ENCODE measurements at regions not wholly inside any gene's neighbourhood (a gene's known extent, or its start where the extent isn't known, plus 50 kb on each side); places are given as distances from the start of the nearest gene placed in this dataset.
"Not testable (repeated sequence)": the region's sequence is repeated elsewhere in the genome, so short reads cannot be mapped to it uniquely, and the experiment has no call there.

DNA sequence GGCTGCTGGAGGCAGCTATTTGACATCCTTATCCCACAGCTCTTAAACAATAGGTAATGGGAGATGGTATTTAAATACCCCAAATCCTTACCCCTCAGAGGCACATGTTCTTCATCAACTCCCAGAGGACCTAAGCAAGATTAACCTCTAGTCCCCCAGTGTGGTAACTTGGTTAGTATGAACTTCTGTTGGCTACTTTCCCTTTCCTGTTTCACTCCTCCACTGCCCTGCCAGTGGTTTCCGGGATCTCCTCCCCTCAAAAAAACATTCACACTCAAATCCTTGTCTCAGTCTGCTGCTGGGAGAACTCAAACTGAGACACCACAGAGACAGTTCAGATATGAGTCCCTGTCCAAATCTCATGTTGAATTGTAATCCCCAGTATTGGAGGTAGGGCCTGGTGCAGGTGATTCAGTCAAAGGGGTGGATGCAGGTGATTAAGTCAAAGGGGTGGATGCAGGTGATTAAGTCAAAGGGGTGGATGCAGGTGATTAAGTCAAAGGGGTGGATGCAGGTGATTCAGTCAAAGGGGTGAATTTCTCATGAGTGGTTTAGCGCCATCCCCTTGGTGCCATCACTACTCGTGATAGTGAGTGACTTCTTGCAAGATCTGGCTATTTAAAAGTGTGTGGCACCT, 335.0 kb upstream of the CTNNB1 start:
- DNase-seq, result no peak

DNA sequence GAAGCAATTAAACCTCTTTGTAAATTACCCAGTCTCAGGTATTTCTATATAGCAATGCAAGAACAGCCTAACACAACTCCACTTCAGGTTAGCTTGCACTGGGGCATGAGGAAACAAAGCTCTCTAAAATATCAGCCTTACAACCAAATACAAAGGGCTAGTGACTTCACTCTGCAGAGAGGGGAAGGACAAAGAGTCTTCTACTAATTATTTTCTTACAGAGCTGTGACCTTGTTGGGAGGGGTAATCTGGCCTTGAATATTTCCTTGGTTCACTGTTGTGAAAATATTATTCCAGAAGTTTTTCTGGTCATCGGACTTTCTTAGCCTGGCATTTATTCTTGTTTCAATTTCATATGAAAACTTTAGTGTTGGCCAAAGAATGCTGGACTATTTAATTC, 334.4 kb upstream of the CTNNB1 start:
- DNase-seq, result no peak

DNA sequence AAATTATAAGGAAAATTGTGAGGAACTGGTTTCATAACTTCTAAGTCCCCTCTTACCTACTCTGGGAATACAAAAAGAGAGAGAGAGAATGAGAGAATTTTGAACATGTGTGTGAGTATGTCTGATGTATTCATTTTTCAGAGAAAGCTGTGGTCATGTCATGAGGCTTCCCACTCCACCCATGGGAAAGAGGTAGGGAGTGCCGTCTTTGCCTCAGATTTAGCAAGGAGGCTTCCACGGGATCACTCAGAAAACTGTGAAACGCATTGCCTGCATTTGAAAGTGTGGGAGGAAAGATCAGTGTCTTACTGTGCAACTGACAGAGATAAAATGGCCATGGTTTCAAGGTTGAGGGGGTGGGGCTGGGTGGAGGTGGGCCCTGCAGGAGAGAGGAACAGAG, 331.5 kb upstream of the CTNNB1 start:
- no peak for DNase-seq

DNA sequence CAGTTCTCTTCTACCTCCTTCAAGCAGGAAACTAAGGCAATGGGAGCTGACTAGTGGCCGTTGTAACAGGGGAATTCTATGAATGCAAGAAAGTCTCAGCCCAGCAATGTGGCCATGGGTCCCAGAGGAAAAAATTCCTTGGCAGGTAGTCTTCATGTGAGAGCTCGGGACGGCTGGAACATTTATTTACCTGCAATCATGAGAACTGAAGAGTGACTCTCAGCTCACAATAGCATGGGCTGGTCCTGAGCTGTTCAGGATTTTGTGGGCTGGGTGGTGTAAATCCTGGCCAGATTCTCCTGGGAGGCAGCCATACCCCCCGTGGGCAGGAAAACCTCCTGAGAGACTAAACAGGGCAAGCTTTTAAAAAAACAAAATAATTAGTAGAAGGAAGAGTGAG, 330.3 kb upstream of the CTNNB1 start:
- no peak for DNase-seq

DNA sequence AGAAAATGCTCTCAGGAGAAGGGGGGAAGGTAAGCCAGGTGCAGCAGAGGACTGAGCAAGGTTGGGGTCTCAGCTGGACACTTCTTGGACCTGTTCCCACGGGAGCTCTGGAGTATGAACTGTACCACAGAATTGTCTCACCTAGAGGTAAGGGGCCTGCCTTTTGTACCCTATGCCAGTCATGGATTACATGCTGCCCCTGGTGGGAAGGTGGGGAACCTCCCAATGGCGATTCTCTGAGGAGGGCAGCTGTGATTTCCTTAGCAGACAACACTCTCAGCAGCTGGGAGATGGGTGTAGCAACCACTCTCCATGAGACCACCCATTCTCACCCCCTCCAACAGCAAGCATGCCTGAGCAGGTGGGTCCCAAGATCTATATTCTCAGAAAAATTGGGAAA, 329.4 kb upstream of the CTNNB1 start:
- no peak for DNase-seq

- no peak for DNase-seq
These were observed 327.9 kb upstream of the CTNNB1 start for GRCh38 chr3:40871394-40871793.

GRCh38 chr3:40872258-40872920, 326.9 kb upstream of the CTNNB1 start:
- no peak for DNase-seq

DNA sequence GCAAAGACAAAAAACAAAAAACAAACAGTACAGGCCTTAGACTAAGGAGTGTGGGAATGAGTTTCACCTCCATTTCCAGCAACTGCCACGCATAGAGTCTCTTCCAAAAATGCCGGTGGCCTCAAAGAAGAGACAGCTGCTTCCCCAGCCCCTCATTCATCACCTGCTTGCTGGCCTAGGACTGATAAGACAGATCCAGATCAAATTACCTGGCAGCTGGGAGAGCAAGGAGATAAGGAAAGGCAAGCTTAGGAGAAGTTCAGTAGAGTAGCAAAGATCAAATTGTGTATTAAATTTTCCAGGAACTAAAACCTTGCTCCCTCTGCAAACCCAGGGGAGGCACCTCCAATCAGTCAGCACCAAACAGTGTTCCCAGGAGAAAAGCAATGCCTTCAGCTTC, 325.8 kb upstream of the CTNNB1 start:
- no peak for DNase-seq

- DNase-seq, result no peak
These were observed 325.2 kb upstream of the CTNNB1 start for GRCh38 chr3:40873934-40874699.

DNA sequence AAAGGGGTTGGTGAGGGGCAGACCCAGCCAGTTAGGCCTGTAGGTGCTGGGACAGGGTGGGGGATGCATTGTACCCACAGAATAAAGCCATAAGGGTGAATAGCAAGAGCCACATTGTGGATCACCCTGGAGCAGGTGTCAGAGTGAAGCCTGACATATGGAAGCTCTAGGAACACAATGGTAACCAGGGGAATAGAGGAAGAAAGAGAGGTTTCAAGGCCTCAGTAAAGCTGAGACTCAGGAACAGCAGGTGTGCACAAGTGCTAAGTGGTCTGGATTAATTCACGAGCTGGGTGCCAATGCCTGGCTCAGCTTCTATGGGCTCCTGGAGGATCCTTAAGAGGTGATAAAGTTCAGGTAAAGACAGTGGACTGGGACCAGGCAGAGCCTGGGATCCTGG, 323.7 kb upstream of the CTNNB1 start:
- no peak for DNase-seq

DNA sequence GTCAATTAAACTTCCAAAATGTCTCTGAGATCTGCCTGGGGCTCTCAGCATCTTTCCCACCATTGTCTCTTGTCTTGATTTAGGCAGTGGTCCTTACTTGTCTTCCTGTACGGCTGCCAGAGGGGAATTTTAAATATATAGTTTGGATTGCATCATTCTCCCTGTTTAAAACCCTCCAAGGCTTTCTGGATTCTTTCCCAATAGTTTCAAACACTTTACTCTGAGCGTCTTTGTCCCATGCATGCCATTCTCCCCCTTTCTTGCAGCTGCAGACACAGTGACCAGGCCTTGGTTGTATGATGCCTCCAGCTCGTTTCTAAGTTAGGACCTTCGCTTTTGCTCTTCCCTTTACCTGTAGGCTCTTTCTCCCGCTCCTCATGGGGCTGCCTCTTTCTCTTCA, 323.3 kb upstream of the CTNNB1 start:
- DNase-seq, result no peak

DNA sequence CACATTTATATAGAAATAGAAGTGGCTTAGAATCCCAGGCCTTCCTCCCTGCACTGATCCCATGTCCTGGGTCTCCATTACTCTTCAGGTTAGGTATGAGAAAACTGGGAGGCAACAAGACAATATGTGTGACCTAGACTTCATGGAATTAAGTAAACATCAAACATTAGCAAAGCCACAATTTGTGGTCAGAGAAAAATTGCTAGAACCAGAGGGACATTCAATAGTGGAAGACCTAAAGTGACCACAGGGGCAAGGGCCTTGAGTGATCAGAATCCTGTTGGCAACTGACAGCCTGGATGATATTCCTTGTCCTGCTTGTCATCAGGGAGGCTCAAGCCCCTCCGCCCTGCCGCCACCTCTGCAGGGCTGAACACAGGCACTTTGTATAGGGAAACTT, 322.8 kb upstream of the CTNNB1 start:
- DNase-seq, result no peak

GRCh38 chr3:40877631-40878463, 321.5 kb upstream of the CTNNB1 start:
- DNase-seq, result no peak

DNA sequence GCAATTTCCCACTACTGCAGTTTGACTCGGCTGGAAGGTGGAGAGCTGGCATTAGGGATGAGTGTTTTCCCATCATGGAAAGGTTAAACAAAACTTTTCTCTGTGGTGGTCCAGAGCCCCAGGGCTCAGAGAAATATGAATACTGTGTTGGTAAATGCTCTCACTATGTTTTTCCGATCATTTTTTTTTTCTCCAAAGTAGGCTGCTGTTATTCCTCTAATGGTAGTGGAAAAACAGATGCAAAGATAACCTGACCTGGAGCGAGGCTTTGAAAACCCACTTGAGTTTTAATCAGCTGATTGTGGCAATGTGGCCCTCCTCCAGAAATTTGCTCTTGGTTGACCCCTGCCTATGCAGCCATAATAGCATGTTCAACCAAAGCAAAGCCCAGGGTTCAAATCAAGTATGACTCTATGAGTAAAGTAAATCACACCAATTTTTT, 320.8 kb upstream of the CTNNB1 start:
- DNase-seq, result no peak

DNA sequence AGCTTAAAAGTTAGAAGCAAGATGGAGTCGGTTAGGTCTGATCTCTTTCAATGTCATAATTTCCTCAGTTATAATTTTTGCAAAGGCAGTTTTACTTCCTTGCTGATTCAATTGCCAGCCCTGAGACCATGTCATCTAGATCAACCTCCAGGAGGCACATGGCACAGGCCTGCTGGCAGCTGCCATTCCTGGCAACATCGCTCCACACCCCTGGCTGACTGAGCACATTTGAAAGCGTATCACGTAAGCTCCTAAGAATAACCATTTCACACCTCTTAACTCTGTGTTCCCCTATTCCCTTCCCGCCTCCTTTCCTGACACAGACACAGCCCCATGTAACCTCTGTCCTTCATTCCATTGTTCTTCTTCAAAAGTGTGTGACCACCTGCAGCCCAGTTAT, 313.9 kb upstream of the CTNNB1 start:
- no peak for DNase-seq

DNA sequence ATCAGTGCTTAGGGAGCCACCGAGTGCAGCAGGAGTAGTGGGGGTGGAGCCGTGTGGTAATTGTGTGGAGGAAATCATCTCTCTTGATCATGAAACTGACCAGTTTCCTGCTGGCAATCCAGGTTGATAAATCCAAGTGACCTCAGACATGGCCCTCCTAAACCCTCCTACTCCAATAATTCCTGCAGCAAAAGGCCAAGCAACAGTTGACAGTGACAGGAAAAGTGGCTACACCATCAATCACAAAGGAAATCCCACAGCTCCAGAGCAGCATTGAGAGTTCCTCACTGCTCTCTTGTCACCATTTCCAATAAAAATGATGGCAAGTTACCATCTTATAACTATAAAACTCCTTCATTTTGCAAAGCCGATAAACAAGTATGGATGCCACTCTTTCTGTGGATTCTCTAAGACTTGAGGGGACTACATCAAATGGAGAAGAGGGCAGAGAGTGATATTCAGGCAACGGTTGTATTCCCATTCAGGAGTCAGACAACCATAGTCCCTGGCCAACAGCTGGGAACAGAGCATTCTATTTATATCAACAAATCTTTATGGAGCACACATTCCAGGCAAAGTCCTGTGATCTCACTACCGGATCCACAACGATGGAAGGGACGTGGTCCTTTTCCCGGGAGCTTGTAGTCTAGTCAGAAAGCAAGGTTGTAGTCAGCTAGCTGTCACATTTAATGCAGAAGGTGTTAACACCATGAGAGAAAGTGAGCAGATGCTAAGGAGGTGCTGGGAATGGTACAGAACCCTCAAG, 312.5 kb upstream of the CTNNB1 start:
- DNase-seq, result no peak

DNA sequence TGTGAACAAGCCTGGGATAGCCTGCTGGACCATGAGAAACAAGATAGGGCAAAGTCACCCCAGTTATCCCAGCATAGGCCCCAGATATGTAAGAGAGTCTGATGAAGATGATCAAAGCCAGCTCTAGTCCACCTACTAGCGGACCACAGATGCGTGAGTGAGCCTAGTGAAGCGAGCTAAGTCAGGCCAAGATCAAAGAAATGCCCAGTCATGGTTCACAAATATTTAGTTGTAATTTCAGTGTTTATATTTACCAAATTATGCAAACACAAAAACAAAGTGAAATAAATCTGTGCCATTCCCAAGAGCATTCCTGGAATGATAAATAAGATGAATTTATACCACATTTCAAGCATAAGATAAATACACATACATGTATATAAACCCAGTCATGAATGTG, 308.1 kb upstream of the CTNNB1 start:
- no peak for DNase-seq

DNA sequence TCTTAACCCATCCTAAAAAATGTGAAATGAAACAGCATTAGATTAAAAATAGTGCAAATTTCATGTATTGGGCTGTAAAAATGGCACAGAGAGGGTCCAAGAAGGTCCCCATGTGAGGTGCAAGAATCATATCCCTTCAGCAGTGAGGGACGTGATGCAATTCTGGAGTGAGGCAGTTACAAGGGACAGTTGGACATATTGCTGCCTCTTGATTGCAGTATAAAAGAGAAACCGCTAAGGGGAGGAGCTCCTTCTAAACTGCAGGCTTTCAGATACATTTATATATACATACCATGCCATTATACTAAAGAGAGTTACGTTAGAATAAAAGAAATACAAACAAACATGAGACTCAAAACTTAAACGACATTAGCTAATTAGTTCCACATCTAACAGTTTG, 304.2 kb upstream of the CTNNB1 start:
- DNase-seq, result no peak

DNA sequence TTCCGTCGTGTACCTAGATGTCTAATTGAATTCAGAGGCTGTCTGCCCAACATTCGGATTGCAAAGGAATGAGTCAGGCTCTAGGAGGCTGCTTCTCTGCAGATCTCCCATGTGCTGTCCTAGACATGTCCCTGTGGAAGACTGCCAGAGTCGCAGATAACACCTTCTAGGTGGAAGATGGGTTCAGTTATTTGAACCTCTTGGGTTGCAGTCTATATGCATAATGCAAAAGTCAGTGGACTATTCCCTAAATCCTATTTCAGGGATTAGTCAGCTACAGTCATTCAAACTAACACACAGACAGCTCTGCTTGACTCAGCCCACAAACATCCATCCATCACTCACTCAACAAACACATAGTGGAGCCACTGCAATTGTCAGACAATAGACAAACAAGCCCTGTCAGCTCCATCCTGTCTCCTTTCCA, 300.0 kb upstream of the CTNNB1 start:
- no peak for DNase-seq

GRCh38 chr3:40901298-40901697, 298.0 kb upstream of the CTNNB1 start:
- no peak for DNase-seq

GRCh38 chr3:40901796-40902195, 297.5 kb upstream of the CTNNB1 start:
- DNase-seq, result no peak

- DNase-seq, result not testable (repeated sequence)
These were observed 291.3 kb upstream of the CTNNB1 start for GRCh38 chr3:40907907-40908465.

All from CD4-positive, alpha-beta T cell treated with Interleukin-4 for 1 hour (primary cell).